Astrocyte (in vitro differentiated cells and primary cell): ENCODE measurements at regions not wholly inside any gene's neighbourhood (a gene's known extent, or its start where the extent isn't known, plus 50 kb on each side); places are given as distances from the start of the nearest gene placed in this dataset.

Experiments used
- DNase-seq: peaks from one replicate; pipeline ENCODE4 v3.0.0-alpha.2; 2010; ENCODE audit warnings: low read depth
- FAIRE-seq: peaks from 2 replicates; lab custom pipeline; 2011; peaks lifted over from hg19 to GRCh38; lab: Jason Lieb, UNC
- H2AFZ ChIP-seq: 2 replicates; pipeline ENCODE4 v1.6.0; 2012; ENCODE audit warnings: low read depth, low read length, inconsistent platforms
- H3K27ac ChIP-seq: 2 replicates; pipeline ENCODE4 v1.5.1; 2011; ENCODE audit warnings: low read depth, low read length, inconsistent platforms
- H3K27me3 ChIP-seq: 2 replicates; pipeline ENCODE4 v1.6.0; 2011; ENCODE audit warnings: low read length, inconsistent platforms; ENCODE audit not compliant: insufficient read depth
- H3K36me3 ChIP-seq: 2 replicates; pipeline ENCODE4 v1.5.1; 2011; ENCODE audit warnings: low read length, inconsistent platforms; ENCODE audit not compliant: insufficient read depth
- H3K4me1 ChIP-seq: 2 replicates; pipeline ENCODE4 v1.5.1; 2011; ENCODE audit warnings: low read length, inconsistent platforms; ENCODE audit not compliant: insufficient read depth
- H3K4me2 ChIP-seq: 2 replicates; pipeline ENCODE4 v1.6.0; 2012; ENCODE audit warnings: low read length, inconsistent platforms
- H3K4me3 ChIP-seq: 2 replicates; pipeline ENCODE4 v1.5.1; 2011; ENCODE audit warnings: low read depth, mild to moderate bottlenecking, low read length, inconsistent platforms; ENCODE audit not compliant: insufficient read depth
- H3K79me2 ChIP-seq: 2 replicates; pipeline ENCODE4 v1.6.0; 2012; ENCODE audit warnings: mild to moderate bottlenecking, low read length, inconsistent platforms; ENCODE audit not compliant: insufficient read depth
- H3K9ac ChIP-seq: 2 replicates; pipeline ENCODE4 v1.6.0; 2012; ENCODE audit warnings: mild to moderate bottlenecking, low read length, inconsistent platforms
- H3K9me3 ChIP-seq: 2 replicates; pipeline ENCODE4 v1.5.1; 2012; ENCODE audit warnings: low read depth, mild to moderate bottlenecking, low read length, inconsistent platforms; ENCODE audit not compliant: insufficient read depth
- H4K20me1 ChIP-seq: 2 replicates; pipeline ENCODE4 v1.6.0; 2012; ENCODE audit warnings: low read length, inconsistent platforms; ENCODE audit not compliant: insufficient read depth
- H3K27ac Mint-ChIP-seq: one replicate; pipeline ENCODE4 v1.8.0; 2021; ENCODE audit warnings: mild to moderate bottlenecking, mixed read lengths; ENCODE audit not compliant: unreplicated experiment
- H3K27me3 Mint-ChIP-seq: one replicate; pipeline ENCODE4 v1.8.0; 2021; ENCODE audit warnings: low read depth, mixed read lengths; ENCODE audit not compliant: unreplicated experiment
- H3K36me3 Mint-ChIP-seq: one replicate; pipeline ENCODE4 v1.8.0; 2021; ENCODE audit warnings: low read depth, mixed read lengths; ENCODE audit not compliant: unreplicated experiment
- H3K4me1 Mint-ChIP-seq: one replicate; pipeline ENCODE4 v1.8.0; 2021; ENCODE audit warnings: low read depth, mixed read lengths; ENCODE audit not compliant: unreplicated experiment
- H3K4me3 Mint-ChIP-seq: one replicate; pipeline ENCODE4 v1.8.0; 2021; ENCODE audit warnings: mild to moderate bottlenecking, moderate library complexity, mixed read lengths; ENCODE audit not compliant: unreplicated experiment
- H3K9me3 Mint-ChIP-seq: one replicate; pipeline ENCODE4 v1.8.0; 2021; ENCODE audit warnings: mild to moderate bottlenecking, mixed read lengths; ENCODE audit not compliant: unreplicated experiment
- CTCF ChIP-seq: IDR thresholded peaks from 2 replicates; pipeline ENCODE4 v1.5.1; 2011; ENCODE audit warnings: low read depth, mild to moderate bottlenecking, inconsistent platforms, low read length, moderate library complexity; ENCODE audit not compliant: insufficient read depth
- EZH2 ChIP-seq: IDR thresholded peaks from 2 replicates; pipeline ENCODE4 v1.6.1; 2012; ENCODE audit warnings: mild to moderate bottlenecking, low read length, inconsistent platforms; ENCODE audit not compliant: insufficient read depth

DNA sequence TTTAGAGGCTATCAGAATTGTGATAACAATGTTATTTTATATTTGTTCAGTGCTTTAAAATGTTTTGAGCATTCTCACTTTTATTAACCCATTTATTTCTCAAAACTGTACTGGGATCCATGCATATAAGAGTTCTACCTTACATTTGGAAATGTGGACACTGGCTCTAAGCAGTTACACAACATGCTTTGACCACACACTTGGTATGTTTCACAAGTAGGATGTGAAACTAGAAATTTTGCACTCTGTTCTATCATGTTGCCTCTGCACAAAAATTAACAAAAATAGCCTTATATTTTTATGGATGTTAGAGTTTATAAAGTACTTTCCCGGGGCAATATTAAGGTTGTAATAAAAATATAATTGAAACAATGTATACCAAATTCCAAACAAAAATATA is 126.9 kb upstream of the CHORDC1 start:
- no peak overlapping the region for H3K27ac Mint-ChIP-seq
- H3K4me1 ChIP-seq, result no peaks in the 10 kb centered on the region

GRCh38 chr11:90344546-90344945 is 121.7 kb upstream of the CHORDC1 start:
- H3K27ac Mint-ChIP-seq, result no peak overlapping the region
- no peaks in the 10 kb centered on the region for H3K4me1 ChIP-seq
- H3K36me3 ChIP-seq, result no peaks in the 10 kb centered on the region
- no peaks in the 10 kb centered on the region for H3K36me3 Mint-ChIP-seq
- TF ChIP-seq CTCF, result no peak
- no peak overlapping the region for H3K9ac ChIP-seq
- H4K20me1 ChIP-seq, result no peaks in the 10 kb centered on the region
- H3K79me2 ChIP-seq, result no peaks in the 10 kb centered on the region
- no peaks in the 10 kb centered on the region for H3K4me1 Mint-ChIP-seq
- DNase-seq (no peak), FAIRE-seq (no peak)
- H3K4me3 Mint-ChIP-seq, result no peak overlapping the region
- H3K9me3 ChIP-seq, result no peaks in the 10 kb centered on the region
- no peaks in the 10 kb centered on the region for H3K27me3 Mint-ChIP-seq
- no peak overlapping the region for H3K27ac ChIP-seq
- H3K4me2 ChIP-seq, result no peak overlapping the region
- no peak overlapping the region for H3K4me3 ChIP-seq
- H3K9me3 Mint-ChIP-seq, result no peaks in the 10 kb centered on the region
- H2AFZ ChIP-seq, result no peak overlapping the region
- no peaks in the 10 kb centered on the region for H3K27me3 ChIP-seq

More for the DNA sequence above, 126.9 kb upstream of the CHORDC1 start:
- H3K27ac ChIP-seq, result no peak overlapping the region
- FAIRE-seq, result no peak
- H3K79me2 ChIP-seq, result no peaks in the 10 kb centered on the region
- no peak overlapping the region for H3K9ac ChIP-seq
- Mint-ChIP-seq H3K36me3 (no peaks in the 10 kb centered on the region), H3K4me3 (no peak overlapping the region), H3K9me3 (no peaks in the 10 kb centered on the region), H3K27me3 (peaks cover 2% of the 10 kb centered on the region), H3K4me1 (no peaks in the 10 kb centered on the region)
- TF ChIP-seq CTCF, result no peak
- no peak for TF ChIP-seq EZH2
- H3K4me2 ChIP-seq, result no peak overlapping the region
- no peaks in the 10 kb centered on the region for H3K36me3 ChIP-seq
- no peak for DNase-seq
- H2AFZ ChIP-seq, result no peak overlapping the region
- no peaks in the 10 kb centered on the region for H4K20me1 ChIP-seq
- H3K27me3 ChIP-seq, result no peaks in the 10 kb centered on the region
- no peaks in the 10 kb centered on the region for H3K9me3 ChIP-seq
- no peak overlapping the region for H3K4me3 ChIP-seq

- Histone ChIP-seq H3K4me2 (no peak overlapping the region), H3K9me3 (no peaks in the 10 kb centered on the region), H3K4me1 (no peaks in the 10 kb centered on the region), H3K9ac (no peak overlapping the region), H3K4me3 (no peak overlapping the region), H2AFZ (no peak overlapping the region), H4K20me1 (no peaks in the 10 kb centered on the region), H3K79me2 (no peaks in the 10 kb centered on the region), H3K36me3 (no peaks in the 10 kb centered on the region), H3K27ac (no peak overlapping the region), H3K27me3 (no peaks in the 10 kb centered on the region)
- Mint-ChIP-seq H3K27ac (no peak overlapping the region), H3K36me3 (no peaks in the 10 kb centered on the region), H3K27me3 (no peaks in the 10 kb centered on the region), H3K9me3 (no peaks in the 10 kb centered on the region), H3K4me1 (no peaks in the 10 kb centered on the region), H3K4me3 (no peak overlapping the region)
- FAIRE-seq, result no peak
- no peak for DNase-seq
- no peak for TF ChIP-seq CTCF
Observed at GRCh38 chr11:90343673-90344072, 120.8 kb upstream of the CHORDC1 start.
